NCI-H2227 (cell line): ENCODE measurements at regions not wholly inside any gene's neighbourhood (a gene's known extent, or its start where the extent isn't known, plus 50 kb on each side); places are given as distances from the start of the nearest gene placed in this dataset.
"Not testable (repeated sequence)": the region's sequence is repeated elsewhere in the genome, so short reads cannot be mapped to it uniquely, and the experiment has no call there.

Experiments used
- DNase-seq: peaks from one replicate; lab custom pipeline; 2025; ENCODE audit not compliant: unreplicated experiment; lab: John Stamatoyannopoulos, UW

- no peak for DNase-seq
These were observed 175.5 kb downstream of the TFAP2B start for GRCh38 chr6:50993941-50994720.

- no peak for DNase-seq
These were observed 176.4 kb downstream of the TFAP2B start for GRCh38 chr6:50995036-50995435.

GRCh38 chr6:50998905-50999304 lies 180.2 kb downstream of the TFAP2B start:
- DNase-seq: no peak

- no peak for DNase-seq
These were observed 182.7 kb downstream of the TFAP2B start for GRCh38 chr6:51001399-51001798.

- DNase-seq: no peak
These were observed 185.7 kb downstream of the TFAP2B start for GRCh38 chr6:51004380-51004779.

- DNase-seq: no peak
These were observed 187.1 kb downstream of the TFAP2B start for GRCh38 chr6:51005779-51006178.

- DNase-seq: no peak
These were observed 188.6 kb downstream of the TFAP2B start for GRCh38 chr6:51007237-51007636.

- DNase-seq: not testable (repeated sequence)
These were observed 190.0 kb downstream of the TFAP2B start for GRCh38 chr6:51008693-51009092.

GRCh38 chr6:51013376-51013775 lies 194.7 kb downstream of the TFAP2B start:
- DNase-seq: no peak

GRCh38 chr6:51015394-51015793 lies 196.7 kb downstream of the TFAP2B start:
- no peak for DNase-seq

- no peak for DNase-seq
These were observed 197.8 kb downstream of the TFAP2B start for GRCh38 chr6:51016489-51016888.

GRCh38 chr6:51019806-51020205 lies 201.1 kb downstream of the TFAP2B start:
- DNase-seq: no peak

GRCh38 chr6:51021171-51021570 lies 202.5 kb downstream of the TFAP2B start:
- DNase-seq: no peak

- no peak for DNase-seq
These were observed 205.5 kb downstream of the TFAP2B start for GRCh38 chr6:51024126-51024525.

GRCh38 chr6:51025082-51025777 lies 206.6 kb downstream of the TFAP2B start:
- DNase-seq: no peak

GRCh38 chr6:51027283-51028065 lies 208.8 kb downstream of the TFAP2B start:
- DNase-seq: no peak

GRCh38 chr6:51028276-51028675 lies 209.6 kb downstream of the TFAP2B start:
- DNase-seq: no peak

GRCh38 chr6:51029561-51029960 lies 210.9 kb downstream of the TFAP2B start:
- DNase-seq: no peak

- no peak for DNase-seq
These were observed 226.9 kb downstream of the TFAP2B start for GRCh38 chr6:51045548-51045947.

GRCh38 chr6:51049288-51049982 lies 230.8 kb downstream of the TFAP2B start:
- peak; percentile 0 for DNase-seq
